NOMO-1 treated with DMSO at 0.1 percent for 48 hours (cell line): ENCODE measurements at regions not wholly inside any gene's neighbourhood (a gene's known extent, or its start where the extent isn't known, plus 50 kb on each side); places are given as distances from the start of the nearest gene placed in this dataset.

ENCODE experiments used
- DNase-seq: peaks from one replicate; lab custom pipeline; 2025; ENCODE audit not compliant: unreplicated experiment; lab: John Stamatoyannopoulos, UW

- DNase-seq = no peak
These were observed 309.4 kb upstream of the KLF12 start for GRCh38 chr13:74443631-74444030.

DNA sequence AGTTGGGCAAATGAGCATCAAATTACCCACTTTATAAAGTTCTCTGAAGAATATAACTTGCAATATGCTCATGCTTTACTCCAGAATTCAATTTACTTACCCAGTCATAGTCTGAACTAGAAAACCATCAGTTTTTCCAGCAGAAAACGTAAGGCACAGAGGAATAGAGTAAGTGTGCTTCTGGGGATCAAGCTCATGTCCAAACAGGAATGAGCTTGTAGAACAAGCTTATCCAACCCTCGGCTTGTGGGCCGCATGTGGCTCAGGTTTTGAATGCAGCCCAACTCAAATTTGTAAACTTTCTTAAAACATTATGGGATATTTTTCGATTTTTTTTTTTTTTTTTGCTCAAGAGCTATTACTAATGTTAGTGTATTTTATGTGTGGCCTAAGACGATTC, 308.5 kb upstream of the KLF12 start:
- DNase-seq = no peak

GRCh38 chr13:74438901-74439300, 304.7 kb upstream of the KLF12 start:
- no peak for DNase-seq

DNA sequence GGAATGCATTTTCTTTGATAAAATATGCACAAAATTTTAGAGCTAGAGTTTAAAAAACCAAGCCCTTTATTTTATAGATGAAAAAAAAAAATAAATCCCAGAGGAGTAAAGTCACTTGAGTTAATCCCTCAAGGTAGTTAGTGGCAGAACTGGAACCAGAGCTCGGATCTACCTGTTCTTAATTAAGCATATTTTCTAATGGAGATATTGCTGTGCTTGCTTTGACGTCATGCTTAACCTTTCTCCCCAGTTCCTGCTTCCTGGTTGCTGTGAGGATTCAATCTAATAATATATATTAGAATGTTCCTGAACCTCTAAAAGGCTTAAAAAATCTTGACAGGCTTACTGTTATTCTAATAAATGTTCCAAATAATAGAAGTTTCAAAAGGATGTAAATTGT, 300.6 kb upstream of the KLF12 start:
- DNase-seq = no peak

GRCh38 chr13:74424455-74424854, 290.3 kb upstream of the KLF12 start:
- DNase-seq = no peak

DNA sequence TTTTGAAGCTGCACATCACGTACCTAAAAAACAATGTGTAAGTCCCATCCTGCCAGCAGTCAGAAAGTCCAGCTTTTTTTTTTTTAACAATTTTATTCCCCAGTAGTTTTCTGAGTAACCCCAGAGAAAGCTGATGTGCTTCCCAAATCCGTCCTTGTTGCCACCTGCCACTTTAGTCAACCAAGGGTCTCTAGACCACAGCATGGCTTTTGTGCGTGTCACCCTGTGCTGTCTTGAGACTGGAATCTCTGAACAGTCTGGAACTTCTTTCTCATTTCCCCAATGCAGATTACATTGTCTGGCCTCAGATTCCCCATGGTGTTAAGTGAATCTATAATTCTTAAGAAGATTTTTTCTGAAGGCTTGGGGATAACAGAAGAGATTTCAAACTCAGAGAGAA, 289.2 kb upstream of the KLF12 start:
- DNase-seq = no peak

DNA sequence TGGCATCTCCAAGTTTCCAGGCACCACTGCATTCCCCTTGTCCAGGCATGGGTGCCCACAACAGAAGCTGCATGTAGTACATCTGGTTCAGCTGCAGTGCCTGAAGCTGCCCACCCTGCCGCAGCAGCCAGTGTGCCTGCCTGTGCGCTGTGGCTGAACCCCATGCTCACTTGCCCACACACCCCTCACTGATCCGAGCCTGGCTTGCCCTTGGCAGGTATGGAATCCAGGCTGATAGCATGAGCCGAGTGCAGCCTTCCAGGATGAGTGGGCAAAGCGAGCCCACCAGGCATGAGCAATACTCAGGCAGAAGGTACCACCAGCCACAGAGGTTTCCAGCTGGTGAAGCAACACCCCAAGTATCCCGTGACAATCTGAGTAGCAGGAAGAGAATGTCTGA, 280.3 kb upstream of the KLF12 start:
- no peak for DNase-seq

DNA sequence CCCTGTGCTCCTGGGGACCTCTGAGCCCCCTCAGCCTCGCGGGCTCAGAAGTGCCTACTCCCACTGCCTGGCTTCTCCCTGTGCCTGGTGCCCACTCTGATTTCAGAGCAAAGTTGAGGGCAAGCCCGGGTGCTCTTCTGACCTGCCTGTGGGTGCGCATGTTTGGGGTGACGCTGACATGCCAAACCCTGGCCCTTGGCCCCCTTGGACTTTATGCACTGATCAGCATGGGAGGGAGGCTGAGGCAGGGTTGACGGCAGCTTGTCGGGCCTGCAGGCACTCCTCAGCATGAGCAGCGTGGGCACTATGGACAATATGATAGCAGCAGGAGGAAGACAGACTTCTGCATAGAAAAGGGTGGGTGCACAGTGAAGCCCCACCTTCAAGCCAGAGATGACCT, 279.3 kb upstream of the KLF12 start:
- no peak for DNase-seq

DNA sequence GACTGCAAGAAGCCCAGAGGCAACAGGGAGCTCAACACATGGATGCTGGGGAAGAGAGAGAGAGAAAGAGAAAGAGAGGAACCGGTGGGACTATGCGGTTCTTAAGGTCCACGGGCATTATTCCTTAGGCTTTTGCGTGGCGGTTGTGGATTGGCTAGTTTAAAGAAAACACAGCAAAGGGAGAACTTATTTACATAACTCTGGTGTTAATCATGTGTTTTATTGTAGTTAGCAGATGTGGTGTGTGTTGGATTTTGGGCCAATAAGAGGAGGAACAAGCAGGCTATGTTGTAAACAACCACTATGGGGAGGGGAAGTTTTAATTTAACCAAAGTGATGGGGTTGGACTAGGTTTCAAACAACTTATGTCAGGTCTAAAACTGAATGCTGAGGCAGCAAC, 275.3 kb upstream of the KLF12 start:
- DNase-seq = no peak

DNA sequence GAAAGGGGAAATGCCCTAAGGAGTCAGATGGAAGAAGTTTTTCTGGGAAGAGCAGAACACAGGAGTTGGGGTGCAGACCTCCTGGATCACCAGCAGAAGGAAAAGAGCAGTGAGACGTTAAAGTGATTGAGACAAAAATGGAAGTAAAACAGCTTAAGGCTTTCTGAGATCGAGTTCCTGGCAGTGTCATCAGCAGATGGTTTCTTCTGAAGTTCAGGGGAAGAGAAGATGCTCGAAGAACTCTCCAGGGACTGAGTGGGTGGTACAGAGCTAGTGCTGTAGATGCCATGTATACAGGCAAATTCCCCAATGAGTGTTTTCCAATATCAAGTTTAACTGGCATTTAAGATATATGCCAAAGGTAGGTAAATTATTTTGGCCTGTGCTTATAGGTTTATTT, 272.2 kb upstream of the KLF12 start:
- DNase-seq = no peak

- no peak for DNase-seq
These were observed 264.4 kb upstream of the KLF12 start for GRCh38 chr13:74398599-74398998.

GRCh38 chr13:74389056-74389455, 254.9 kb upstream of the KLF12 start:
- no peak for DNase-seq

DNA sequence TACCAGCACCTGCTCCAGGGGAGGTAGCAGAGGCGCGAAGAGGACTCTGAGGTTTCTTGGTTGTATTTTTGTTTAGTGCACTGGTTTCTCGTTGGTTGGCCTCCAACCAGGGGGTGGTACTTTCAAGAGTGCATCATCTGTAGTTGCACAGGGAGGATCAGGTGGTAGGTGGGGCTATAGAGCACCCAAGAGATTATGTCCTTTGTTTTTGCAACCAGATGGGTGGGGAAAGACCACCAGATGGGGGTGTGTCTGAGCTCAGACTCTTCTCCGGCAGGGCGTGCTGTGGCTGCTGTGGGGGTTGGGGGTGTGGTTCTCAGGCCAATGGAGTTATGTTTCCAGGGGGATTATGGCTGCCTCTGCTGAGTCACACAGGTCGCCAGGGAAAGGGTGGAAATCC, 254.4 kb upstream of the KLF12 start:
- DNase-seq = no peak

DNA sequence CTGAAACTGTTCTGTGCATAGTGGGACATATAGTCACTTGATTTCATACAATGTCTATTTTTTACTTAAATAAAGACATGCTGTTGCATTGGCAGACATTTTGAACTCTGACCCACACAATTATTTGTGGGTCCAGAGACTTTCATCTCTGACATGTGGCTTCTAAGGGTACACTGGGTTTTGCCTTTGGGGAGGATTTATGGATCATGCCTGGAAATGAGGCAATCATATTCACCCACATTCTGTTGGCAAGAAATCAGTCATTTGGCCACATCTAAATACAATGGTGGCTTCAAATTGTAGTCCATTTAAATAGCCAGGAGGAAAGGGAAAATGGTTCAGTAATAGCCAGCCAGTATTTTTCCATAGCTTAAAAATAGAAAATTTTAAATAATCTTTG, 238.3 kb upstream of the KLF12 start:
- DNase-seq = no peak

DNA sequence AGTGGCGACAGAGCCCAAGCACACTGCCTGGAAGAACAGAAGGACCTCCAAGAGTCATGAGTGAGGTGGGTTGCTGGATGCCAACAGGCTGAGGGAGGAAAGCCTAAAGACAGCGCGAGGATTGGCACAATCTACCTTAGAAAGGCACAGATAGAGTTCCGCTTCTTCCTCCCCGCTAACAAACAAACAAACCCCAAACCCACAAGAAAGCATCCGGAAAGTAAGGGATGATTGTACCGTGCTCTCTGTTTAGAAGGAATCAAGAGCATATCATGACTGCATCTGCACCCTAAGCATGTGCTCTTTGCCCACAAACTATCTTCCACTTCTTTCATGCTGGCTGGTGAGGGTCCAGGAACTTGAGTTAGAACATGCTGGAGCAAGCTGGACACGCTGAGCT, 233.0 kb upstream of the KLF12 start:
- no peak for DNase-seq

GRCh38 chr13:74361274-74361673, 227.1 kb upstream of the KLF12 start:
- DNase-seq = no peak

GRCh38 chr13:74346960-74347359, 212.8 kb upstream of the KLF12 start:
- no peak for DNase-seq

DNA sequence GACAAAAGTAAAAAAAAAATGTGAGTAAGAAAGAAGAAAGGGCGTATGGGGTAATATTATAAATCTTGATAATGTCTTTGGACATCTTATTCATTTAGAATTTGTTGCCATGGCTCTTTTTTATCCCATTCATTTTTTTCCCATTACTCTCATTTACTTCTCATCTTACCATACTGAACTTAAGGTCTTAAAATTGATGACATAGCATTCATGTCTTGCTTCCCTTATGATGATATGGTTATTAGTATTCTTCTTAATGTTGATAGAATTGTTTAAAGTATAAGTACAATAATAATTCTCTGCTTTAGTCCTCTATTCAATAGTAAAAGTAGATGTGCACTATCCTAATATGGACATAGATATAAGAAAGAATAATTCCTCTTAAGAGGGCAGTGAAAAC, 204.1 kb upstream of the KLF12 start:
- DNase-seq = no peak

GRCh38 chr13:74336546-74336945, 202.3 kb upstream of the KLF12 start:
- DNase-seq = no peak

DNA sequence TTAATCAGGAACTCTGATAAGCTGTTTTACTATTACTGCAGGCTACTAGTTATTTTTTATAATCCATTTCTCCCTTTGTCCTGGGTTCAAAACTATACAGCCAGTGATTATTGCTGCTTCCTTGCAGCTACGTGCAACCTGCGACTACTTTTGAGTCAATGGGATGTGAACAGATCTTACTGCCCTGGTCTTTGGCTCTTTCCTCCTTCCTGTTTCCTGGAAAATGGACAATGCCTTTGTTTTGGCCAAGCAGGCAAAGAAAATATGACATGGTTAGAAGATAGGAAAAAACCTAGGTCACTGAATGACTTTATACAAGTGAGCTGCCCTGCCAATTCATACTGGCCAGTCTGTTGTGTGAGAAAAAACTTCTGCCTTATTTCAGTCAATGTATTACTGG, 201.2 kb upstream of the KLF12 start:
- DNase-seq = no peak

DNA sequence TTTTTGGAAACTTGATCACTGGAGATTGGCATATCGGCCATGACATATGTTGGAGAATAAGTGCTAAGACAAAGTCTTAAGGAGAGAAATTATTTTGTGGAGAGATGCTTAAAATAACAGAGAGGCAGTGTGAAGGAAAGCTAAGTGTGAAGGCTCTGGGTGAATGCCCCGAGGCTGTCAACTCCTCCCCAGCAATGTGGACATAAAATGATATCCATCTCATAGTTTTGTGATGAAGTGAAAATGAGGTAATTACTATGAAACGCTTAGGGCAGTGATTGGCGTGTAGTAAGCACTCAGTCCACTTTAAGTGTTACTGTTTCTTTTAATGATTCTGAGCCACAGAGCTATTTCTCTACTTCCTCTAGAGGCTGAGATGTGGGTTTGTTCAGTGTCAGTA, 195.8 kb upstream of the KLF12 start:
- DNase-seq = no peak

- DNase-seq = no peak
These were observed 190.9 kb upstream of the KLF12 start for GRCh38 chr13:74325106-74325505.

- DNase-seq = no peak
These were observed 190.1 kb upstream of the KLF12 start for GRCh38 chr13:74324338-74324737.

GRCh38 chr13:74322562-74322961, 188.4 kb upstream of the KLF12 start:
- DNase-seq = no peak
